H9 (cell line): ENCODE measurements at regions not wholly inside any gene's neighbourhood (a gene's known extent, or its start where the extent isn't known, plus 50 kb on each side); places are given as distances from the start of the nearest gene placed in this dataset.

Experiments used
- DNase-seq: peaks from one replicate; pipeline ENCODE4 v3.0.0-alpha.2; 2017
- H2AFZ ChIP-seq: one replicate; pipeline ENCODE4 v1.6.1; 2013; ENCODE audit warnings: mild to moderate bottlenecking, low read length, control low read depth, moderate library complexity
- H2AK5ac ChIP-seq: 2 replicates; pipeline ENCODE4 v1.6.1; 2013; ENCODE audit warnings: low read length, control low read depth, mixed read lengths; ENCODE audit not compliant: insufficient read length
- H2BK120ac ChIP-seq: one replicate; pipeline ENCODE4 v1.6.1; 2013; ENCODE audit warnings: low read depth, mild to moderate bottlenecking, low read length, control low read depth, inconsistent platforms; ENCODE audit not compliant: poor library complexity, severe bottlenecking
- H2BK12ac ChIP-seq: 2 replicates; pipeline ENCODE4 v1.6.1; 2013; ENCODE audit warnings: low read length, control low read depth, mixed read lengths, low read depth; ENCODE audit not compliant: insufficient read length
- H2BK15ac ChIP-seq: 2 replicates; pipeline ENCODE4 v1.6.1; 2013; ENCODE audit warnings: low read depth, low read length, control low read depth
- H2BK20ac ChIP-seq: one replicate; pipeline ENCODE4 v1.6.1; 2013; ENCODE audit warnings: low read depth, mild to moderate bottlenecking, low read length, control low read depth, inconsistent platforms; ENCODE audit not compliant: poor library complexity, severe bottlenecking
- H2BK5ac ChIP-seq: 2 replicates; pipeline ENCODE4 v1.6.1; 2013; ENCODE audit warnings: low read length, control low read depth, mixed read lengths; ENCODE audit not compliant: insufficient read length
- H3K14ac ChIP-seq: 2 replicates; pipeline ENCODE4 v1.6.1; 2013; ENCODE audit warnings: low read length, control low read depth; ENCODE audit not compliant: insufficient read depth
- H3K18ac ChIP-seq: 2 replicates; pipeline ENCODE4 v1.6.1; 2013; ENCODE audit warnings: low read depth, mild to moderate bottlenecking, mixed read lengths, low read length, control low read depth; ENCODE audit not compliant: insufficient read length
- H3K23ac ChIP-seq: 2 replicates; pipeline ENCODE4 v1.6.1; 2013; ENCODE audit warnings: low read length, control low read depth, mixed read lengths, low read depth; ENCODE audit not compliant: insufficient read length
- H3K23me2 ChIP-seq: 2 replicates; pipeline ENCODE4 v1.6.1; 2013; ENCODE audit warnings: low read depth, mild to moderate bottlenecking, mixed read lengths, low read length, control low read depth; ENCODE audit not compliant: insufficient read length, poor library complexity, severe bottlenecking
- H3K27ac ChIP-seq: 2 replicates; pipeline ENCODE4 v1.5.1; 2013; ENCODE audit warnings: low read length, control low read depth, mixed read lengths, low read depth; ENCODE audit not compliant: insufficient read length
- H3K27me3 ChIP-seq: 2 replicates; pipeline ENCODE4 v1.6.1; 2013; ENCODE audit warnings: low read length, control low read depth, inconsistent platforms; ENCODE audit not compliant: insufficient read depth
- H3K4ac ChIP-seq: 2 replicates; pipeline ENCODE4 v1.6.1; 2013; ENCODE audit warnings: low read depth, mild to moderate bottlenecking, control low read depth, inconsistent platforms, low read length, moderate library complexity
- H3K4me1 ChIP-seq: 2 replicates; pipeline ENCODE4 v1.6.1; 2013; ENCODE audit warnings: low read length, control low read depth, inconsistent platforms; ENCODE audit not compliant: insufficient read depth
- H3K4me2 ChIP-seq: 2 replicates; pipeline ENCODE4 v1.6.1; 2013; ENCODE audit warnings: low read length, control low read depth, mixed read lengths; ENCODE audit not compliant: insufficient read length, insufficient read depth
- H3K56ac ChIP-seq: 2 replicates; pipeline ENCODE4 v1.6.1; 2013; ENCODE audit warnings: low read depth, mild to moderate bottlenecking, mixed read lengths, low read length, control low read depth; ENCODE audit not compliant: insufficient read length
- H3K79me1 ChIP-seq: 2 replicates; pipeline ENCODE4 v1.6.1; 2013; ENCODE audit warnings: low read depth, mild to moderate bottlenecking, moderate library complexity, low read length, control low read depth, inconsistent platforms; ENCODE audit not compliant: insufficient read depth, poor library complexity, severe bottlenecking
- H3K79me2 ChIP-seq: 2 replicates; pipeline ENCODE4 v1.6.1; 2013; ENCODE audit warnings: low read length, control low read depth, inconsistent platforms; ENCODE audit not compliant: insufficient read depth
- H3K9ac ChIP-seq: 2 replicates; pipeline ENCODE4 v1.6.1; 2013; ENCODE audit warnings: low read length, control low read depth, mixed read lengths; ENCODE audit not compliant: insufficient read length; ENCODE audit errors: extremely low read depth
- H3K9me3 ChIP-seq: one replicate; pipeline ENCODE4 v1.6.1; 2013; ENCODE audit warnings: low read depth, low read length, inconsistent platforms; ENCODE audit not compliant: control insufficient read depth
- H3T11ph ChIP-seq: one replicate; pipeline ENCODE4 v1.6.1; 2013; ENCODE audit warnings: mild to moderate bottlenecking, low read length, control low read depth, inconsistent platforms
- H4K20me1 ChIP-seq: one replicate; pipeline ENCODE4 v1.6.1; 2013; ENCODE audit not compliant: control insufficient read depth, insufficient read length, insufficient read depth
- H4K5ac ChIP-seq: 2 replicates; pipeline ENCODE4 v1.6.1; 2013; ENCODE audit warnings: low read depth, mild to moderate bottlenecking, mixed read lengths, low read length, control low read depth; ENCODE audit not compliant: insufficient read length
- H4K8ac ChIP-seq: replicated peaks from 2 replicates; pipeline ENCODE4 v1.6.1; 2013; ENCODE audit warnings: low read length, control low read depth, mixed read lengths, low read depth; ENCODE audit not compliant: insufficient read length
- H4K91ac ChIP-seq: 2 replicates; pipeline ENCODE4 v1.6.1; 2013; ENCODE audit warnings: low read depth, mild to moderate bottlenecking, moderate library complexity, mixed read lengths, low read length, control low read depth; ENCODE audit not compliant: insufficient read length
- H3K27ac Mint-ChIP-seq, 3 experiments: 2 replicates in 2 of 3; 3 replicates in 1 of 3; pipeline ENCODE4 v1.8.0; 2020 to 2021; ENCODE audit warnings: mixed read lengths in 3 of 3, mild to moderate bottlenecking in 1 of 3, moderate library complexity in 1 of 3
- H3K27me3 Mint-ChIP-seq: 2 replicates; pipeline ENCODE4 v1.8.0; 2021; ENCODE audit warnings: low read depth, mild to moderate bottlenecking, moderate library complexity, mixed read lengths
- H3K36me3 Mint-ChIP-seq, 3 experiments: 2 replicates in 2 of 3; 3 replicates in 1 of 3; pipeline ENCODE4 v1.8.0; 2020 to 2021; ENCODE audit warnings: low read depth in 3 of 3, mixed read lengths in 3 of 3; ENCODE audit not compliant: insufficient read depth in 1 of 3
- H3K4me1 Mint-ChIP-seq, 2 experiments: 2 replicates each; pipeline ENCODE4 v1.8.0; 2020; ENCODE audit warnings: mixed read lengths in 2 of 2
- H3K4me3 Mint-ChIP-seq, 2 experiments: 2 replicates in 1 of 2; 3 replicates in 1 of 2; pipeline ENCODE4 v1.8.0; 2020 to 2021; ENCODE audit warnings: mild to moderate bottlenecking in 2 of 2, mixed read lengths in 2 of 2, moderate library complexity in 1 of 2
- H3K9me3 Mint-ChIP-seq, 2 experiments: 2 replicates in 1 of 2; 3 replicates in 1 of 2; pipeline ENCODE4 v1.8.0; 2020; ENCODE audit warnings: mild to moderate bottlenecking in 2 of 2, mixed read lengths in 2 of 2, moderate library complexity in 1 of 2
- WGBS: extraction: QIAGEN DNeasy Blood & Tissue Kit; methylation state at CpG from one replicate; pipeline ENCODE4 v1.1.7; 2013; ENCODE audit warnings: missing lambda C conversion rate, low lambda C conversion rate, mixed read lengths; ENCODE audit not compliant: insufficient read length; ENCODE audit errors: extremely low coverage; 5-methylcytosine and 5-hydroxymethylcytosine counted together
- TF ChIP-seq, protein P1 (sequence below): fragments of 200-600 bp; sonication (generic); conservative IDR thresholded peaks from 3 replicates; pipeline ENCODE4 v1.8.0; 2021; ENCODE audit warnings: antibody characterized with exemption, mild to moderate bottlenecking

DNA sequence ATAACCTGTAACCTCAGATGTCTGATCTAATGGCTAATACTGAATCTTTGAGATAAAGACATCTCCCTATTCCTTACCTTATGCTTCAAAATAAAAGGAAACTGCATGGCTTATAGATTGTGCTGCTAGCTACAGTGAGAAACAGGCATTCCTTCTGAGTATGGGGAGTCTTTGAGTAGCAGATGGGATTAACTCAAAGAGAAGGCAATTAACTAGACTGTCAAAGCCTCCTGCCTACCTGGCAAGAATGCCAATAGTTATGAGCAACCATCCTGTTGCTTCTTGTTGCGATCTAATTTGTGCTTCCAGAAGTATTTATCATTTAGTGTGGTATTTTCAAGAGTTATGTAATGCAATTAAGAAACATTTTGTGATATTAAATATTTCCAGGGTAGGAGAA is 660.0 kb upstream of the TMEFF2 start:
- Histone ChIP-seq H3K9me3 (no peaks in the 10 kb centered on the region), H4K5ac (no peak overlapping the region), H2BK5ac (no peak overlapping the region), H4K8ac (no peak overlapping the region), H4K20me1 (no peaks in the 10 kb centered on the region), H2BK15ac (no peak overlapping the region), H3K4me1 (no peaks in the 10 kb centered on the region), H2BK12ac (no peak overlapping the region), H3K18ac (no peak overlapping the region), H3K23me2 (no peaks in the 10 kb centered on the region), H3K4me2 (no peak overlapping the region), H3K4ac (no peak overlapping the region), H2BK120ac (no peak overlapping the region), H3K27ac (no peak overlapping the region), H2AK5ac (no peak overlapping the region), H3T11ph (no peak overlapping the region), H2BK20ac (no peak overlapping the region), H3K79me2 (no peaks in the 10 kb centered on the region), H3K27me3 (no peaks in the 10 kb centered on the region), H3K23ac (no peak overlapping the region), H4K91ac (no peak overlapping the region), H2AFZ (no peak overlapping the region), H3K79me1 (no peaks in the 10 kb centered on the region), H3K9ac (no peak overlapping the region), H3K14ac (no peak overlapping the region), H3K56ac (no peak overlapping the region)
- no peak overlapping the region for H3K27ac Mint-ChIP-seq
- TF ChIP-seq, protein P1, sequence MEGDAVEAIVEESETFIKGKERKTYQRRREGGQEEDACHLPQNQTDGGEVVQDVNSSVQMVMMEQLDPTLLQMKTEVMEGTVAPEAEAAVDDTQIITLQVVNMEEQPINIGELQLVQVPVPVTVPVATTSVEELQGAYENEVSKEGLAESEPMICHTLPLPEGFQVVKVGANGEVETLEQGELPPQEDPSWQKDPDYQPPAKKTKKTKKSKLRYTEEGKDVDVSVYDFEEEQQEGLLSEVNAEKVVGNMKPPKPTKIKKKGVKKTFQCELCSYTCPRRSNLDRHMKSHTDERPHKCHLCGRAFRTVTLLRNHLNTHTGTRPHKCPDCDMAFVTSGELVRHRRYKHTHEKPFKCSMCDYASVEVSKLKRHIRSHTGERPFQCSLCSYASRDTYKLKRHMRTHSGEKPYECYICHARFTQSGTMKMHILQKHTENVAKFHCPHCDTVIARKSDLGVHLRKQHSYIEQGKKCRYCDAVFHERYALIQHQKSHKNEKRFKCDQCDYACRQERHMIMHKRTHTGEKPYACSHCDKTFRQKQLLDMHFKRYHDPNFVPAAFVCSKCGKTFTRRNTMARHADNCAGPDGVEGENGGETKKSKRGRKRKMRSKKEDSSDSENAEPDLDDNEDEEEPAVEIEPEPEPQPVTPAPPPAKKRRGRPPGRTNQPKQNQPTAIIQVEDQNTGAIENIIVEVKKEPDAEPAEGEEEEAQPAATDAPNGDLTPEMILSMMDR = no peak
- no peaks in the 10 kb centered on the region for H3K4me1 Mint-ChIP-seq
- no peaks in the 10 kb centered on the region for H3K27me3 Mint-ChIP-seq
- H3K36me3 Mint-ChIP-seq = no peaks in the 10 kb centered on the region
- WGBS = no CpG with 5 or more reads among the region's 1 CpG
- H3K9me3 Mint-ChIP-seq = no peaks in the 10 kb centered on the region
- DNase-seq = no peak
- no peak overlapping the region for H3K4me3 Mint-ChIP-seq
